Astrocyte of the spinal cord (primary cell): ENCODE measurements at regions not wholly inside any gene's neighbourhood (a gene's known extent, or its start where the extent isn't known, plus 50 kb on each side); places are given as distances from the start of the nearest gene placed in this dataset.
A peak's percentile ranks its signal among the peaks of the same experiment; 100 is the strongest.

Experiments
- DNase-seq: peaks from one replicate; pipeline ENCODE4 v3.0.0; 2011; ENCODE audit warnings: low read depth, low spot score
- H3K4me3 ChIP-seq: 2 replicates; pipeline ENCODE4 v1.5.1; 2011; ENCODE audit warnings: low read depth, mild to moderate bottlenecking, low read length, moderate library complexity
- in situ Hi-C: cut with HindIII; loops from 2 replicates; pipeline ENCODE4 v1.10.0; 2017; ENCODE audit warnings: low sequenced_read_pairs
- TF ChIP-seq, protein P1 (sequence below): IDR thresholded peaks from 2 replicates; pipeline ENCODE4 v1.5.1; 2012; ENCODE audit warnings: low read depth, mild to moderate bottlenecking, low read length, inconsistent platforms

DNA sequence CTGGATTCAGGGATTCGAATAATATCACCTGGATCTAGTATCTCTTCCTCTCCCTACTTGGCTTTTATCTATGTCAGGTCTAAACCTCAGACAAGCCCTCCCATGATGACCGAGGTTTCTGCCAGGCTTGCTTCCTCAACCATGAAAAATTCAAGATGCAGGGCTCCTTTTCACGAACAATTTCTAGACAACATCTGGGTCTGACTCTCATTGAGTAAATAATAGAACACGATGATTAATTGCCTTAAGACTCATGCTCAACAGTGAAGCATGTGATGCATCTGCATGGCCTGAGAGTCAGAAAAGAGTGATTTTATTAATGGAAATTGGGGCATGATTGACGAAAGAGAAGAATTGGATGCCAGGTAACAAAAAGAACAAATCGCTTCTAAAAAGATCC is 277.2 kb upstream of the ZNF608 start:
- TF ChIP-seq, protein P1, sequence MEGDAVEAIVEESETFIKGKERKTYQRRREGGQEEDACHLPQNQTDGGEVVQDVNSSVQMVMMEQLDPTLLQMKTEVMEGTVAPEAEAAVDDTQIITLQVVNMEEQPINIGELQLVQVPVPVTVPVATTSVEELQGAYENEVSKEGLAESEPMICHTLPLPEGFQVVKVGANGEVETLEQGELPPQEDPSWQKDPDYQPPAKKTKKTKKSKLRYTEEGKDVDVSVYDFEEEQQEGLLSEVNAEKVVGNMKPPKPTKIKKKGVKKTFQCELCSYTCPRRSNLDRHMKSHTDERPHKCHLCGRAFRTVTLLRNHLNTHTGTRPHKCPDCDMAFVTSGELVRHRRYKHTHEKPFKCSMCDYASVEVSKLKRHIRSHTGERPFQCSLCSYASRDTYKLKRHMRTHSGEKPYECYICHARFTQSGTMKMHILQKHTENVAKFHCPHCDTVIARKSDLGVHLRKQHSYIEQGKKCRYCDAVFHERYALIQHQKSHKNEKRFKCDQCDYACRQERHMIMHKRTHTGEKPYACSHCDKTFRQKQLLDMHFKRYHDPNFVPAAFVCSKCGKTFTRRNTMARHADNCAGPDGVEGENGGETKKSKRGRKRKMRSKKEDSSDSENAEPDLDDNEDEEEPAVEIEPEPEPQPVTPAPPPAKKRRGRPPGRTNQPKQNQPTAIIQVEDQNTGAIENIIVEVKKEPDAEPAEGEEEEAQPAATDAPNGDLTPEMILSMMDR = no peak
- in situ Hi-C loops = no loop called here
- no peak overlapping the region for H3K4me3 ChIP-seq
- no peak for DNase-seq

DNA sequence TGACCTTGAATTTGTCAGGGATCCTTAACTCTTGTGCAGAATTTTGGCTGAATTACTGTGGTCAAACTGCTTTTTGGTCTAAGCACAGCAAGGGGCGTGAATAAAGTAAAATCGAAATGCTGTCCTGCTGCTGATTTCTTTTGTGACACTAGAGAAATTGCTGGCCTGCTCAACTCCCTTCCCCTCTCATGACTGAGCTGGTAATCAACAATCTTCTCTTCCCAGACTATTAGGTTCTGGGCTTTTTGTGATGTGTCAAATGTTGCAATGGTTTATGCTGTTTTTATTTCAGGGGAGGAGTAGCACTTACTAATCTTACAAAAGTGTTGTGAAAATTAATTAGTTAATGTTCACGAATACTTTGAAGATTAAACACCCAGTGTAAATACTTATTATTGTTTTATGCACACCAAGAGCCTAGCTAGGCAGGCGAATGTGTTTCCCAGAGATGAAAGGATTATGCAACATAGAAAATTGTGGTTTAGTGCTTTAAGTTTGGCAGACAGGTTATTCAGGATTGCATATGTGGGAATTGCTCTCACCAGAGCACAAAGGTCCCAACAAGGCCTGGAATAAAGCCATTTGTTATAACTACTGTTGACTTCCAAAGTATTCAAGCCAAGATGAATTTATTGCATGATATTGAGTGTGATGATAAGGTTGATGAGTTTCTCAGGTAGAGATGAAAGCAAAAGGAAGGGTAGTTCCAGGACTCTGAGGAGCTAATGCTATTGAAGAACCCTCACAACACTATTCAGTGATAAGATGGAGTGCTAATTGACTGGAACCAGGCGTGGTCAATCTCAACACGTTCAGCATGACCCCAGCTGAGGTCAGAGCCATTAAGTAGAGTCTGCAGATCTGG is 280.7 kb upstream of the ZNF608 start:
- TF ChIP-seq, protein P1 = no peak
- no peak overlapping the region for H3K4me3 ChIP-seq
- peak; percentile 29 for DNase-seq
- in situ Hi-C loops = no loop called here

DNA sequence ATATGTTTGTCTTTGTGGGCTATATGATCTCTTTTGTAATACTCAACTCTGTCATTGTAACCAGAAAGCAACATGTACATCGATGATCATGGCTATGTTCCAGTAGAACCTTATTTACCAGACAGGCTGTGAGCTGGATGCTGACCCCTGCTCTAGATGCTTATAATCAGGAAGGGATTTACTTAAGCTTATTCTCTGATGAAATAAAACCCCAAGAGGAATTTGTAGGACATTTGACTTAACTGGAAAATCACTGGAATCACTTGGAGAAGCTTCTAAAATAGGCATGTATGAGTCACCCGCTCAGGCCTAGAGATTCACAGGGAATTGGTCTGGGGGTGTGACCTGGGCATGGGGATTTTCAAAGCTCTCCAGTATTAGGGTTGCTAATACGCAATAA is 285.8 kb upstream of the ZNF608 start:
- in situ Hi-C loops = no loop called here

DNA sequence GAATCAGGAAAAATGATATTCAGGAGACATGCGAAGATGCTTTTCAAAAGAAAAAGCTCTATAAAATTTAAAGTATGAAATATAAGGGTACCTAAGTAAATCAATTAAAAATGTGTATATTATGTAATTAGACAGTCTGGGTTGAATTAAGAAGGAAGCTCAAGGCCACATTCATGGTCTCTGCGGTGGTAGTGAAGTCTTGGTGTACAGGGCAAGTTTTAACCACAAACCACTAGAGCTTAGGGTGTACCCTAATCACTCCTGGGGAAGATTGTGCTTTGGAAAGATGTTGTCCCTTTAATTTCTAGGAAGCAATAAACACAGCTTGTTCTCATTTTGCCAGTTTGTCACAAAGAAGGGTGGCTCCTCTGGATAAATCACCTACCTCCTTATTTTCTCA is 287.2 kb upstream of the ZNF608 start:
- DNase-seq = no peak
- in situ Hi-C loops = no loop called here
- H3K4me3 ChIP-seq = no peak overlapping the region
- TF ChIP-seq, protein P1 = no peak

More for the DNA sequence above, 285.8 kb upstream of the ZNF608 start:
- no peak for DNase-seq
- no peak overlapping the region for H3K4me3 ChIP-seq
- TF ChIP-seq, protein P1 = no peak

DNA sequence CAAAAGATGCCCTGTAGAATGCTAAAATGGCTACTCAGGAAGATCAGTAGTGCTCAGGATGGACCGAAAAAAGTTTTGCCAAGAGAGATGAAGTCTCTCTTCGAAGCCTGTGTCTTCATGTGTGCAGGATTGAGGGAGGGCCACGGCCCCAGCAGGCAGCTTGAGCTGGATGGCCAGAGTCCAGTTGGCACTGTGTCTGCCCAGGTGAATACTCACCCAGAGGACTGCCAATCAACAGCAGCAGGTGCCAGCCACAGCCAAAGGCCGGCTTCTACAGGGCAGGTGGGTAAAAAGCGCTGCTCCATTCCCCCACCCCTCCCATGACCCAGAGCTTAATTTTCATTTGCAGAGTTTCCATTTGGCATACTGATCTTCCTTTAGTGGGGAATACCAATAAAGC is 287.9 kb upstream of the ZNF608 start:
- in situ Hi-C loops = no loop called here
- TF ChIP-seq, protein P1 = no peak
- H3K4me3 ChIP-seq = no peak overlapping the region
- no peak for DNase-seq

DNA sequence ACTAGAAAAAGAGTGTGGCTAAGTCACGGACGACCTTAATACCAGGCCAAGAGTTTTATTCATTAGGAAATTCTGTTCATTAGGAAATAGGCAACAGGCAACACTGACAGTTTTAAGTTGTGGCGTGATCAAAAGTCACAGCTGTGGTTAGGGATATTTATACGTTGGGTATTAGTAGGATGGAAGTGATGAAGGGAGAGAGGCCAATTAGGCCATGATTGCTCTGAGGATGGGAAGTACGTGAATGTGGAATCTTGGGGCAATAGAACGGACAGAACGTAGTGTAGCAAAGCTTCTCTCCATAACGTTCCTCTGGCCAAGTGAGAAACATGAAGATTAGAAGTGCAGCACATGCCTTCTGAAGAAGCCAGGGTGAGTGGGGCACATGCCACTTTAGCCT is 290.1 kb upstream of the ZNF608 start:
- TF ChIP-seq, protein P1 = no peak
- H3K4me3 ChIP-seq = no peak overlapping the region
- no peak for DNase-seq
- in situ Hi-C loops = no loop called here
